ENCODE measurements at regions not wholly inside any gene's neighbourhood (a gene's known extent, or its start where the extent isn't known, plus 50 kb on each side); places are given as distances from the start of the nearest gene placed in this dataset.

- CTCF ChIA-PET, result no interaction called here
- no peaks in the 10 kb centered on the region for H3K79me2 ChIP-seq (ENCODE audit: low read length)
- no peak overlapping the region for H3K27ac ChIP-seq (ENCODE audit: low read length)
- H3K27me3 ChIP-seq (ENCODE audit: low read length), result no peaks in the 10 kb centered on the region
- H3F3A ChIP-seq (ENCODE audit: low read length, unreplicated experiment), result no peaks in the 10 kb centered on the region
- no peak overlapping the region for H3K4me2 ChIP-seq (ENCODE audit: low read length)
- H3K9ac ChIP-seq (ENCODE audit: low read length), result no peak overlapping the region
- no peaks in the 10 kb centered on the region for H3K9me2 ChIP-seq (replicated peaks; ENCODE audit: low read length)
- ATAC-seq (no peak), DNase-seq (no peak)
- no peaks in the 10 kb centered on the region for H3K9me3 ChIP-seq (ENCODE audit: low read length)
- no peaks in the 10 kb centered on the region for H4K20me1 ChIP-seq (ENCODE audit: low read length)
- no peak overlapping the region for H2AFZ ChIP-seq (ENCODE audit: low read length)
- no peaks in the 10 kb centered on the region for H3K4me1 ChIP-seq (ENCODE audit: insufficient read depth, low read length)
- TF ChIP-seq CTCF (conservative IDR thresholded peaks at IDR 0.05; ENCODE audit: low read depth, low read length) (no peak), EZH2phosphoT487 (IDR thresholded peaks at IDR 0.05; ENCODE audit: borderline replicate concordance, low read length) (no peak), EZH2 (IDR thresholded peaks at IDR 0.05; ENCODE audit: low read length, unreplicated experiment) (no peak)
- H3K4me3 ChIP-seq (ENCODE audit: low read length), result no peak overlapping the region
- POLR2A ChIA-PET (ENCODE audit: unreplicated experiment), result no interaction called here
- BruUV-seq (replicated peaks), result no TSS peak
- intact Hi-C loops (cut with micrococcal nuclease), result no loop called here
- no peaks in the 10 kb centered on the region for H3K36me3 ChIP-seq (ENCODE audit: low read depth, low read length)
Measured at GRCh38 chr21:41016472-41016871, 151.5 kb upstream of the BACE2 start.

GRCh38 chr21:41018431-41018830, 149.5 kb upstream of the BACE2 start:
- no peaks in the 10 kb centered on the region for H3K9me3 ChIP-seq (ENCODE audit: low read length)
- H3K4me1 ChIP-seq (ENCODE audit: insufficient read depth, low read length), result no peaks in the 10 kb centered on the region
- ChIA-PET CTCF (no interaction called here), POLR2A (ENCODE audit: unreplicated experiment) (no interaction called here)
- H3K4me3 ChIP-seq (ENCODE audit: low read length), result no peak overlapping the region
- H3K36me3 ChIP-seq (ENCODE audit: low read depth, low read length), result no peaks in the 10 kb centered on the region
- ATAC-seq, result no peak
- no peaks in the 10 kb centered on the region for H3K27me3 ChIP-seq (ENCODE audit: low read length)
- TF ChIP-seq CTCF (conservative IDR thresholded peaks at IDR 0.05; ENCODE audit: low read depth, low read length) (no peak), EZH2phosphoT487 (IDR thresholded peaks at IDR 0.05; ENCODE audit: borderline replicate concordance, low read length) (no peak)
- H4K20me1 ChIP-seq (ENCODE audit: low read length), result no peaks in the 10 kb centered on the region
- no peaks in the 10 kb centered on the region for H3K9me2 ChIP-seq (replicated peaks; ENCODE audit: low read length)
- no peak overlapping the region for H3K9ac ChIP-seq (ENCODE audit: low read length)
- DNase-seq, result no peak
- BruUV-seq (replicated peaks), result no TSS peak
- intact Hi-C loops (cut with micrococcal nuclease), result no loop called here
- no peaks in the 10 kb centered on the region for H3K79me2 ChIP-seq (ENCODE audit: low read length)
- H3K4me2 ChIP-seq (ENCODE audit: low read length), result no peak overlapping the region
- no peaks in the 10 kb centered on the region for H3F3A ChIP-seq (ENCODE audit: low read length, unreplicated experiment)
- H2AFZ ChIP-seq (ENCODE audit: low read length), result no peak overlapping the region
- no peak overlapping the region for H3K27ac ChIP-seq (ENCODE audit: low read length)

GRCh38 chr21:41023936-41024335, 144.0 kb upstream of the BACE2 start:
- Histone ChIP-seq H3K4me3 (ENCODE audit: low read length) (no peak overlapping the region), H3F3A (ENCODE audit: low read length, unreplicated experiment) (no peaks in the 10 kb centered on the region), H3K4me1 (ENCODE audit: insufficient read depth, low read length) (no peaks in the 10 kb centered on the region), H3K4me2 (ENCODE audit: low read length) (no peak overlapping the region), H4K20me1 (ENCODE audit: low read length) (no peaks in the 10 kb centered on the region), H3K27ac (ENCODE audit: low read length) (no peak overlapping the region), H3K36me3 (ENCODE audit: low read depth, low read length) (no peaks in the 10 kb centered on the region), H3K9me2 (replicated peaks; ENCODE audit: low read length) (no peaks in the 10 kb centered on the region), H2AFZ (ENCODE audit: low read length) (no peak overlapping the region), H3K79me2 (ENCODE audit: low read length) (no peaks in the 10 kb centered on the region), H3K9me3 (ENCODE audit: low read length) (0 out of 2 replicates have a peak, but pooled peaks cover 4% of the 10 kb centered on the region), H3K9ac (ENCODE audit: low read length) (no peak overlapping the region), H3K27me3 (ENCODE audit: low read length) (no peaks in the 10 kb centered on the region)
- BruUV-seq (replicated peaks), result no TSS peak
- intact Hi-C loops (cut with micrococcal nuclease), result no loop called here
- no peak for TF ChIP-seq CTCF (conservative IDR thresholded peaks at IDR 0.05; ENCODE audit: low read depth, low read length)
- TF ChIP-seq EZH2 (IDR thresholded peaks at IDR 0.05; ENCODE audit: low read length, unreplicated experiment), result no peak
- TF ChIP-seq EZH2phosphoT487 (IDR thresholded peaks at IDR 0.05; ENCODE audit: borderline replicate concordance, low read length), result no peak
- ATAC-seq (no peak), DNase-seq (no peak)
- CTCF ChIA-PET, result no interaction called here
- POLR2A ChIA-PET (ENCODE audit: unreplicated experiment), result no interaction called here

Data from PC-3 (cell line).